GM18511 (cell line): ENCODE measurements at regions not wholly inside any gene's neighbourhood (a gene's known extent, or its start where the extent isn't known, plus 50 kb on each side); places are given as distances from the start of the nearest gene placed in this dataset.
"Not testable (repeated sequence)": the region's sequence is repeated elsewhere in the genome, so short reads cannot be mapped to it uniquely, and the experiment has no call there.

Experiments used
- ATAC-seq: cut with Tn5 transposase; IDR thresholded peaks from one replicate; pipeline ENCODE4 v1.9.1; 2021; ENCODE audit warnings: mild to moderate bottlenecking, moderate library complexity; ENCODE audit not compliant: unreplicated experiment

DNA sequence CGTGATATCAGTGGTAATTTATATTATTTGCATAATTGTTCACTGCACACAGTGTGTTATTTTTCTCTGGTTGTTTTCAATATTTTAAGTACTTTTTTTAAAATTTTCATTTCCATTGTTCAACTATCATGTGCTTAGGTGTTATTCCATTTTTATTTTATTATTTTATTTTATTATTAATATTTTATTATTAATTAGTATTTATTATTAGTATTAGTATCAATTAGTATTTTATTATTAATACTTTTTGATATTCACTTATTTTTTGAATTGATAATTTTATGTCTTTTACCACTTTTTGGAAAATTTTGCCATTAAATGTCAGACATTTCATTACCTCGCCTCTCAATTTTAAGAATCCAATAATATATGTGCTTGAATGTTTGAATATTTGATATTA is 593.8 kb upstream of the GRM3 start:
- no peak for ATAC-seq

DNA sequence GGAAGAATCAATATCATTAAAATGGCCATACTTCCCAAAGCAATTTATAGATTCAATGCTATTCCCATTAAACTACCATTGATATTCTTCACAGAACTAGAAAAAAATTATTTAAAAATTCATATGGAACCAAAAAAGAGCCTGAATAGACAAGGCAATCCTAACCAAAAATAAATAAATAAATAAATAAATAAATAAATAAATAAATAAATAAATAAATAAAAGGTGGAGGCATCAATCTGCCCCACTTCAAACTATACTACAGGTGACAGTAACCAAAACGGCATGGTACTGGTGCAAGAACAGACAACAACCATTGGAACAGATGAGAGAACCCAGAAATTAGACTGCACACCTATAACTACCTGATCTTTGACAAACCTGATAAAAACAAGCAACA is 598.5 kb upstream of the GRM3 start:
- not testable (repeated sequence) for ATAC-seq

DNA sequence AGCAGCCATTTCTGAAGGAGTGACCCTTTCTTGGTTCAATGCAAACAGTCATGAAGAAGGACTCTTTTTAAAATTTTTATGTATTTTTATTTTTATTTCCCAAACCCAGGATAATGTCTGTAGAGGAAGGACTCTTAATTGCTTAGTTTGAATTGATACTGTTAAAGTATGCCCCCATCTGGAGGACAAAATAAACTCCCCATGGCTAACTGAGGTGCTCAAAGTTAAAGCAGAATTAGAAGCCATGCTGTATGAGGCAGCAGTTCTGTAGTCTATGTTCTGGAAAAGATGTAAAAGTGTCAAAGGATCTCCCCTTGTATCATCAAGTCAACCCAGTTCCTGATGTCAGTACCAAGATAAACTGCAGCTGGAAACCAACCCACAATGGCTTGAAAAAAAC is 617.9 kb upstream of the GRM3 start:
- ATAC-seq, result no peak

DNA sequence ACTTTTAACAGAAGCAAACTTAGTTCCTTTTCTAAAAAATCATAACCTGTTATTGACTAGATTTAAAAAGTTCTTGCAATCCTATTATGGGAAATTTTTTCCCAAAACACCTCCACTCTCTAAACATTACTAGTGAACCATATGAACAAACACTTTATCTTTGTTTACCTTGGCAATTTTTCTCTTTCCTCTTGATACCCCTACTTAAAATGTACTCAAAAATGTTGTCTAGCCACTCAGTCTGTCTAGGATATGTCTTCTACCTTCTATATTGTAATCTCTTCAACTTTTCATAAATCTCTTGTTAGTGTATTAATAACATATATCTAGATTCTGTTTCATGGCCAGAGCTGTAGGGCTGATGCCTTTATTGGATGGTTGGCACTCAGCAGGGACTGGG is 630.0 kb upstream of the GRM3 start:
- no peak for ATAC-seq

DNA sequence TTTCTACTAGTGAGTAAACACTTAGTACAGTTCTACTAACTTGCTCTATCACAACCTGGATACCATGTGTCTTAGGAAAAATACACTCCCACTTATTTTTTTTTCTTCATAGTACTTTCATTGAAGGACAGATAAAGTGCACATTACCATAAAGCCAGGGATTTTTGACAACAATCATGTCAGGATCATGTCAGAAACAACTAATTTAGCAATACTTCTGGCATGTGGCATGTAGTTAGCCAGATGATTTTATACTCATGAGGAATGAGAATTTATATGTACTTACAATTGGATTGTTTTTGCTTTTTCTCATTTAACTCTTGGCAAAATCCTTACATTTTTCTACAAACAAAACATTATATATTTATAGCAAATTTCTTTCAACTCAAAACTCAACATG is 630.7 kb upstream of the GRM3 start:
- ATAC-seq, result no peak

DNA sequence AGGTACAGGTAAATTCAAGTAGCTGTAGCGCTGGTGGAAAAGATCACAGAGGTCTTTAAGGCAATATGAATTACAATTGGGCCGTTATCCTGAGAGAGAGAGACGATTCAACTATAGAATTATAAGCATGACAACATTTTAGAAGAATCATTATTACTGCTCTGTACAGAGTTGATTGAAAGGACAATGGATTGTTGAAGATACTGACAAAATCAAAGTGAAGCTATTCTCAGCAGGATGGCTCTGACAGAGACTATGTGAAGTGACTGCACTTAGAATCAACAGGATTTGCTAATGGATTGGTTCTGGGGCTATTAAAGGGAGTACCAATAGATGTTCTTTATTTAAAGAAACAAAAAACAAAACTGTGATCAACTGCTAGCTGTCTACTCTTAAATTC is 634.8 kb upstream of the GRM3 start:
- ATAC-seq, result no peak

DNA sequence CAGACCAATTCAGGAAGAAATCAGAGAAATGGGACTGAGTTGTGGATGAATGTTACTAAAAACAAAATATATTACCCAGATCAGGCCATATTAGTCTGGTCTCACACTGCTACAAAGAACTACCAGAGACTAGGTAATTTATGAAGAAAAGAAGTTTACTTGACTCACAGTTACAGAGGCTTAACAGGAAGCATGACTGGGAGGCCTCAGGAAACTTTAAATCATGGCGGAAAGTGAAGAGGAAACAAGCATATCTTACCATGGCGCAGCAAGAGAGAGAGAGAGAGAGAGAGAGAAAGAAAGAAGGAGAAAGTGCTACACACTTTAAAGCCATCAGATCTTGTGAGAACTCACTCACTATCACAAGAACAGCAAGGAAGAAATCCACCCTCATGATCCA is 636.8 kb upstream of the GRM3 start:
- ATAC-seq, result no peak

DNA sequence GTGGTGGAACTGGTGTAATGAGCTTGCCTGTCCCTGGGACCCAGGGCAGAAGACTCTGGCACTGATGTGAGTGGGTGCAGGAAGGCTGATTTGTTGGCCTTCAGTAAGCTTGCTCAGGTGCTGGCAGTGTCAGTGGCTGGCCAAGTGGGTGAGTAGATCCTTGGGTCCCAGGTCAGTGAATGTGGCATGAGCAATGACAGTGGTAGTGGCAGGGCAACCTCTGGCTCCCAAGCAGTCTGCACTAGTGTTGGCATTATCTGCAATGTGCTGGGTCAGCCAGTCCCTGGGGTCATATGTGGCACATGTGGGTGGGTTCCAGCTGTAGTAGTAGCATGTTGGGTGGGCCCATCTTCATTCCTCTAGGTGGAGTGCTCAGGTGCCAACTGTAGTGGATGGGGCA is 640.9 kb upstream of the GRM3 start:
- no peak for ATAC-seq

DNA sequence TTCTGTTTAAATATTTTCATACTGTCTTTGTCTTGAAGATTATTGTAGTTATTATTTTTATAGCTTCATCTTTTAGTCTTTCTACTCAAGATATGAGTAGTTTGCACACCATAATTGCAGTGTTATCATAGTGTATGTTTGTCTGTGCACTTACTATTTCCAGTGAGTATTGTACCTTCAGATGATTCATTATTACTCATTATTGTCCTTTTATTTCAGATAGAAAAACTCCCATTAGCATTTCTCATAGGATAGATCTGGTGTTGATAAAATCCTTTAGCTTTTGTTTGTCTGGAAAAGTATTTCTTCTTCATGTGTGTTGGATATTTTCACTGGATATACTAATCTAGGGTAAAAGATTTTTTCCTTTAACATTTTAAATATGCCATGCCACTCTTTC is 646.2 kb upstream of the GRM3 start:
- no peak for ATAC-seq

DNA sequence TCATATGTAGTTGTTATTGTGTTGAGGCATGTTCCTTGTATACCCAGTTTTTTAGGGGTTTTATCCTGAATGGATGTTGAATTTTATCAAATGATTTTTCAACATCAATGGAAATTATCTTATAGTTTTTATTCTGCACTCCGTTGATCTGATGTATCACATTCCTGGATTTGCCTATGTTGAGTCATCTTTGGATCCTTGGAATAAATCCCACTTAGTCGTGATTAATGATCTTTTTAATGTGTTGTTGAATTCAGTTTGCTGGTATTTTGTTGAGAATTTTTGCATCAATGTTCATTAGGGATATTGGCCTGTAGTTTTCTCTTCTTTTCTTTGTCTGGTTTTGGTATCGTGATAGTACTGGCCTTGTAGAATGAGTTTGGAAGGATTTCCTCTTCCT is 648.6 kb upstream of the GRM3 start:
- ATAC-seq, result no peak

DNA sequence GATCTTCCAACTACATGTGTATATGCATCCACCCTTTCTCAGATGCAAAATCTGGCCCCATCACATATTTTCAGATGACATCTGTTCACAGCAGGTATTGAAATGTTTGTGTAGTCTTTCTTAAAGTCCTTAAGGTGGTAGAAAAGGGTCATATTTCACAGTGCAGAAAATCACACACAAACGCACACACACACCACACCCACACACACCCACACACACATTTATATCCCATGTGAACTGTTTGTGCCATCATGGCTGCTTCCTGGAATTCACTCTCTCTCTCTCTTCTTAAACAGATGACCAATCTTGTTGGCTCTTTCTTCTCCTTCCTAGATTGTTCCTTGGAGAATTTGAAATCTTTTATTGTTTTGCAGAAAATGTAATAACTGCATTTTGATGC is 663.0 kb upstream of the GRM3 start:
- ATAC-seq, result no peak

DNA sequence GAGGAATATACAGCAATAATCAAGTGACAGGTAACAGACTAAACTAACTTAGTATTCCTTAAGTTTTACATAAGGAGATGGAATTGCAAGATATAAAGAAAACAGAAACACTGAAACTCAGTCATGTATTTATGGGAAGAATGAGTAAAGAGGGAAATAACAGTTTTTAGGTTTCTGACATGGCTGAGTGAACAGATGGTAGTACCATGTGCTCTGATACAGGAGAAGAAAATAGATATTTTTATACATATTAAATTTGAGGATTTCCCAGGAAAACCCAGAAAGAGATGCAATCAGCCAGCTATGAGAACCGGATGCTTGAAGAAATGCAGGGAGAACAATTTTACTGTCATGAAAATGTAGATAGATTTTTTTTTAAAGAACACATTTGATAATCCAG is 669.5 kb upstream of the GRM3 start:
- ATAC-seq, result no peak

DNA sequence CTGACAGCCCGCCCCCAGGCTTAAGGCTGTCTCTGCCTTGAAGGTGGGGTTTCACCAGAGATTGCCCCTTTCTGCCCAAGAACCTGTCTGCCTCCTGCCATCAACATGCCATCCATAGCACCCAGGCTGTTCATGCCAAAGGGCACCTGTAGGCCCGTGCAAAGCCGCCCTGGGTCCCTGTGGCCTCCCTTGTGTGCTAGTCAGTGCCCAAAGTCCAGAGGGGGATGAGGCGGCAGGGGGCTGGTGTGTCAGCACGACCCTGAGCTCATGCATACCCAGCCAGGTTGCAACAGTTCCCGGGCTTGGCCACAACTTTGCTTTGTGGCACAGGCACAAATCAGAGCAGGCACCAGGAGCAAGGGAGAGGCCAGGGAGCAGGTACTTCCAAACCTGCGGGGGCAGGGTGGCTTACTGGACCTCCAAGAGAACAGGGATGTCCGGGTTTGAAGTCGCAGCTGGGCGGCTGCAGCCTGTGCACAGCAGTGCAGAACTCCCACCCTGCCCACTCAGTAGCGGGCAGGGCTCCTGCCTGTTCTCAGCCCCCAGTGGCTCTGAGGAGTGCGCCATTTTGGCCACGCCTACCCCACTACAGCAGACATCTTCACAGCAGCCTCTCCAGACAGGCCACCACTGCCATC is 671.1 kb upstream of the GRM3 start:
- ATAC-seq, result no peak

DNA sequence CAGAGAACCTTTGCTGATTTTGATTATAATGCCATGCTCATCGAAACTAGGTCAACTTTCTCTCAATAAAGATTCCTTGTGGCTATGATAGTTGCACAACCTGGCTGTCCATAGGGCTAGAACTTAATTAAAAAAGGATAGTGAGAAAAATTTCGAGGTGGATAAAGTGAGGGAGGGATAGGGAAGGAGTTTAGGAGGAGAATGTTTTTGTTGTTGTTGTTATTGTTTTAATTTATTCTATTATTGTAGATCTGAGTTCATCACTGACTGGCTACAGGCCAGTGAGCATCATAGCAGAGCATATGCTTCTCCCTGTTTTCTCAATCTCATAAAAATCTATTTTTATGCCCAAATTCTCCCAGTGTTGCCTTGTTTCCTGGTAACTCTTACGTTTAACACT is 688.7 kb upstream of the GRM3 start:
- ATAC-seq, result no peak

DNA sequence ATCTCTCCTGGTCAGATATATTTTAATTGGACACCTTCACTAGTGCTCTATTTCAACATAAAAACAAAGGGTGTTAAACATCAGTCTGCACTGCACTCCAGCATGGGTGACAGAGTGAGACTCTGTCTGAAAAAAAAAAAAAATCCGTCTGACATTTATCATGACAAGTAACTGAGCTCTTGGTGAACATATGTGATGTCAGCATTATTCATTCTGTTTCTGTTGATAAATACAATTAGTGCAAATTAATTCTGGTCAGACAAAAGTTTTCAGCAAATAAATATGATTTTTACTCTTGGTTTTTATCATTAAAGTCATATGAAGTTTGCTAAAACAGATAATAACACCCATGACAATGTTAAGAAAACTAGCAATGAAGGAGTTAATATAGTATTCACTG is 692.8 kb upstream of the GRM3 start:
- ATAC-seq, result no peak

DNA sequence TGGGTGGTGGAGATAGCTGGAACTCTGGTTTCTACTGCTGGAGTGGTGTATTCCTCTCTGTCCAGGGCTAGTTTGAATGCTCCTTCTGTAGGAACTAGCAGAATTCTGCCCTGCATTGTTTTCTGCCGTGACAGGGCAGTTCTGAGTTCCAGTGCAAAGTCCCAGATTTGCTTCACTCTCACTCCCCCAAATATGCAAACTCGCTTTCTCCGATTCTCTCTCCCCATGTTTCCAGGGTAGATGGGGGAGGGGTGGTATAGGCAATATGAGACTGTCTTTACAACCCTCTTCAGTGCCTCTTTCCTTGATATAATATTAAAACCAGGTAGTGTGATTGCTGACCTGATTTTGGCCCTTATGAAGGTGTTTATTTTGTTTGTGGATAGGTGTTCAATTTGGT is 693.3 kb upstream of the GRM3 start:
- ATAC-seq, result no peak

DNA sequence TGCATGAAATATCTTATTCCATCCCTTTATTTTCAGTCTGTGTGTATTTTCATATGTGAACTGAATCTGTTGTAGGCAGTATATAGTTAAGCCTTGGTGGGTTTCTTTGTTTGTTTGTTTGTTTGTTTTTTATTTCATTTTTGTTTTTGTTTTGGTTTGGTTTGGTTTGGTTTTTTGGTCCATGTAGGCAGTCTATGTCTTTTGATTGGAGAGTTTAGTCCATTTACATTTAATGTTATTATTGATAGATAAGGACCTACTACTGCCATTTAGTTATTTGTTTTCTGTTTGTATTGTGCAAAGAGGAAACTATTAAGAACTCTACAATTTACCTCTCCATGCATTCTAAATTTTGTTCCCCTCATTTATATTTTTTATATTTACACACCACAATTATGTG is 695.9 kb upstream of the GRM3 start:
- ATAC-seq, result no peak

DNA sequence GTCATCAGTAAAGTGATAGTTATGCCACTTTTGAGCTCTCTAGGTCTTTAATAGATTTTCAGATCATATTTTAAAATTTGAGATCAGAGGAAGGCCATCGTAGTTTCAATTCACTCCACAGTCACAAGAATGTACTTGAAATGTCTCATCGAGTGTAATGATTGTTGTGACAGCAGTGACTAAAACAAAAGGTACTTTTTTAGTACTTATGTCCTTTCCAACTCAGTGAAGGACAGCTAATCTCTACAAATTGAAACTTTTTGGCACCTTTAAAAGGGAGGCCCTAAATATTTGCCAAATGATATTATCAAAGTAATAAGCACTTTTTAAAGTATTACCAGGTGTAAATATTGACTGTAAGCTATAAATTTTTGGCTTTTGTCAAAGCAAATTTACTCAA is 702.9 kb upstream of the GRM3 start:
- ATAC-seq, result no peak

DNA sequence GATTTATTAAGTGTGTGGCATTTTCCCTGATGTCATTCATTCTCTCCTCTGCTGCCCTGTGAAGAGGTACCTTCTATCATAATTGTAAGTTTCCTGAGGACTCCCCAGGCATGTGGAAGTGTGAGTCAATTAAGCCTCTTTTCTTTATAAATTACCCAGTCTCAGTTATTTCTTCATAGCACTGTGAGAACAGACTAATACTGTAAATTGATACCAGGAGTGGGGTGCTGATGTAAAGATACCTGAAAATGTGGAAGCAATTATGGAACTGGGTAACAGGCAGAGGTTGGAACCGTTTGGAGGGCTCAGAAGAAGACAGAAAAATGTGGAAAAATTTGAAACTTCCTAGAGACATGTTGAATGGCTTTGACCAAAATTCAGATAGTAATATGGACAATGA is 711.8 kb upstream of the GRM3 start:
- no peak for ATAC-seq

DNA sequence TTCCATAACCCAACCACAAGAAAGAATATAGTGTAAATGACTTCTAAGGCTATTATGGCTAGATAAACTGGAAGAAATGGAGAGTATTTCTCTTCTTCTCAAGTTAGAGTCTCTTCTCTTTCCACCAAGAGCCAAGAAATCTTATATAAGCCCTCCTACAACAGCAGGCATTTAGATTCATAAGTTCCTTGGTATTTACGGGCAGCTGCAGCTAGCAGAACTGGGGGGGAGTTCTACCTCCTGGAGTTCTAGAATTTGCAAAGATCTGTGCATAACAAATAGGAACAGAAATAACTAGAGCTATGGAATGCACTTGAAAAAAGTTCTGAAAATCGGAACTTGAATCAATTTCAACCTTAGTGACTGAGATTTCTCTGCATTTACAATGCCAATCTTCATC is 715.2 kb upstream of the GRM3 start:
- ATAC-seq, result no peak

DNA sequence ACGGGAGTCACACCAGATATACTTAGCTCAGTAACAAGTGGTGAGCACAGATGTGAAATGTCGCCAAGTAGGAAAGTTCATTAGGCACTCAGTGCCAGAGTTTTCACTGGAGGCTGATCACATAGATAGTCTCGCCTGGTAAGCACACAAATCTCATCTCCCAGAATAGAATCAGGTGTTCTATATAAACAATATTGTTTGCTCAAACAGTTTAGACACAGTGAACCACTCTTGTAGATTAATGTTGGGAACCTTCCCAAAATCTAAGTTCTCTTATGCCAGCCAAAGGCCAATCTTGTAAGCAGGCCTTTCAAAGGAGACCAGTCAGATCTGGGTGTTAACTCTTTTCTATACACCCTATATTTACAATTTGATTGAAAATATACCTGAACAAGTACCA is 716.5 kb upstream of the GRM3 start:
- ATAC-seq, result no peak

DNA sequence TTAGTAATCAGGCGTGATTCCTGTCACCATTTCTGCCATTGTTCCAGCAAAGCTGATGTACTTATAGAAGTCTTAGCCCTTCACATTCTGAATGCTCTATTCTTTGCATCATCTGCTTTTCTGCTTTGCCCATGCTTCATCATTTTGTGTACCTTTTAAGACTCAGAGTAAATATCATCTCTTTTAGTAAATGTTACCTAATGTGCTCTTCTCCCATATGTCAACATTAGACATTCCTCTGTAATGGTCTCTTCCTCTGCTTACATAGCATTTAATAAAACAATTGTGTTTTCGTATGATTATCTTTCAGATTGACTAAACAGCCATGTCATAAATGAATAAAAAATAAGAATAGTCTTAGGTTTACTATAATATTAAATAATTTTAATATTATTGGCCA is 719.6 kb upstream of the GRM3 start:
- no peak for ATAC-seq

DNA sequence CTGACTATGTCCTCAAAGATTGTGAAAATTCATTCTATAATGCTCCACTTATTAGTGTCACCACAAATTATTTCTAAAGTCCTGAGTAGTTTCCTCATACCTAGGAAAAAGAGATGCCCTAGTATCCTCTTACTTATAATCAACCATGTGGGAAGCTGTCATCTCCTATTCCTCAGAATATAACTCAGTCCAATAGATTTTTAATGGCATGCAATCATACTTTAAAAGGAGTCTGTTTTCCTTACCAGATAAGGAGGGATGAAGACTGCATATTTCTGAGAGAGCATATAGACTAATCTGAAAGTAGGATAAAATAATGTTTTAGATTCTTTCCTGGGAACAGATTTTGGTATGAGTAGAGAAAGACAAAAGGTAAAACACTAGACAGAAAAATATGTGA is 727.7 kb upstream of the GRM3 start:
- ATAC-seq, result no peak

DNA sequence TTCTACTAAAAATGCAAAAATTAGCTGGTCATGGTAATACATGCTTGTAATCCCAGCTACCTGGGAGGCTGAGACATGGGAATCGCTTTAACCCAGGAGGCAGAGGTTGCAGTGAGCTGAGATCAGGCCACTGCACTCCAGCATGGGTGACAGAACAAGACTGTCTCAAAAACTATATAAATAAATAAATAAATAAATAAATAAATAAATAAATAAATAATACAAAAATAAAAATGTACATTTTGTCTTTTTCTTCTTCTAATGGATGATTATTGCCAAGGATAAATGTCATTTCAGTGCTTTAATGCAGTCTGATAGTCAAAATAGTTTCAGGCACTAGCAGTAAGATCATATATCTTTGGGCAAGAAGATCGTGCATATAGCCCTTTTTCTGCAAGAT is 727.6 kb upstream of the SEMA3D start:
- ATAC-seq, result no peak
